Cardiac muscle cell (in vitro differentiated cells and primary cell): ENCODE measurements at regions not wholly inside any gene's neighbourhood (a gene's known extent, or its start where the extent isn't known, plus 50 kb on each side); places are given as distances from the start of the nearest gene placed in this dataset.

Experiments
- DNase-seq, 2 donors: peaks; one replicate each; pipeline versions ENCODE4 v3.0.0 to v3.0.0-alpha.2; 2010 to 2017; ENCODE audit warnings: low read depth in 1 of 2, low spot score in 1 of 2
- H3K27ac ChIP-seq: fragments of 200-600 bp; sonication (generic); 2 replicates; pipeline ENCODE4 v1.5.1; 2016
- H3K27me3 ChIP-seq: fragments of 200-600 bp; sonication (generic); 2 replicates; pipeline ENCODE4 v1.6.0; 2016; ENCODE audit warnings: control low read depth
- H3K36me3 ChIP-seq: fragments of 200-600 bp; sonication (generic); 2 replicates; pipeline ENCODE4 v1.5.1; 2016; ENCODE audit warnings: control low read depth
- H3K4me1 ChIP-seq: fragments of 200-600 bp; sonication (generic); 2 replicates; pipeline ENCODE4 v1.8.1; 2017; ENCODE audit warnings: low read depth, mild to moderate bottlenecking, mixed run types
- H3K4me3 ChIP-seq: fragments of 200-600 bp; sonication (generic); 2 replicates; pipeline ENCODE4 v1.5.1; 2016; ENCODE audit warnings: mild to moderate bottlenecking
- H3K9me3 ChIP-seq: fragments of 200-600 bp; sonication (generic); 2 replicates; pipeline ENCODE4 v1.5.1; 2017; ENCODE audit warnings: low read depth, mild to moderate bottlenecking, control low read depth
- CTCF ChIP-seq: IDR thresholded peaks from 2 replicates; pipeline ENCODE4 v1.5.1; 2012; ENCODE audit warnings: low read depth, mild to moderate bottlenecking, low read length

GRCh38 chr13:78934336-78934735, 275.4 kb upstream of the OBI1 start:
- H3K27me3 ChIP-seq = no peaks in the 10 kb centered on the region
- peak in 1 of 2 donors; percentile 7 for DNase-seq
- no peak overlapping the region for H3K4me3 ChIP-seq
- no peak for TF ChIP-seq CTCF
- H3K36me3 ChIP-seq = no peaks in the 10 kb centered on the region
- no peaks in the 10 kb centered on the region for H3K4me1 ChIP-seq
- no peak overlapping the region for H3K27ac ChIP-seq
- H3K9me3 ChIP-seq = no peaks in the 10 kb centered on the region

GRCh38 chr13:78915015-78915414, 256.1 kb upstream of the OBI1 start:
- no peak for TF ChIP-seq CTCF
- Histone ChIP-seq H3K4me3 (no peak overlapping the region), H3K36me3 (no peaks in the 10 kb centered on the region), H3K27ac (no peak overlapping the region), H3K4me1 (no peaks in the 10 kb centered on the region), H3K9me3 (no peaks in the 10 kb centered on the region), H3K27me3 (no peaks in the 10 kb centered on the region)
- DNase-seq = no peak

- no peak for TF ChIP-seq CTCF
- Histone ChIP-seq H3K9me3 (no peaks in the 10 kb centered on the region), H3K4me1 (no peaks in the 10 kb centered on the region), H3K27me3 (no peaks in the 10 kb centered on the region), H3K27ac (no peak overlapping the region), H3K36me3 (no peaks in the 10 kb centered on the region), H3K4me3 (no peak overlapping the region)
- no peak for DNase-seq
Observed at GRCh38 chr13:78913656-78914055, 254.7 kb upstream of the OBI1 start.

GRCh38 chr13:78910147-78910546, 251.2 kb upstream of the OBI1 start:
- H3K27ac ChIP-seq = no peak overlapping the region
- no peaks in the 10 kb centered on the region for H3K36me3 ChIP-seq
- no peaks in the 10 kb centered on the region for H3K4me1 ChIP-seq
- H3K9me3 ChIP-seq = no peaks in the 10 kb centered on the region
- no peak for TF ChIP-seq CTCF
- DNase-seq = no peak
- no peak overlapping the region for H3K4me3 ChIP-seq
- no peaks in the 10 kb centered on the region for H3K27me3 ChIP-seq

GRCh38 chr13:78909276-78909675, 250.3 kb upstream of the OBI1 start:
- no peaks in the 10 kb centered on the region for H3K4me1 ChIP-seq
- H3K9me3 ChIP-seq = no peaks in the 10 kb centered on the region
- no peak overlapping the region for H3K27ac ChIP-seq
- DNase-seq = no peak
- H3K4me3 ChIP-seq = no peak overlapping the region
- no peak for TF ChIP-seq CTCF
- no peaks in the 10 kb centered on the region for H3K27me3 ChIP-seq
- no peaks in the 10 kb centered on the region for H3K36me3 ChIP-seq

DNA sequence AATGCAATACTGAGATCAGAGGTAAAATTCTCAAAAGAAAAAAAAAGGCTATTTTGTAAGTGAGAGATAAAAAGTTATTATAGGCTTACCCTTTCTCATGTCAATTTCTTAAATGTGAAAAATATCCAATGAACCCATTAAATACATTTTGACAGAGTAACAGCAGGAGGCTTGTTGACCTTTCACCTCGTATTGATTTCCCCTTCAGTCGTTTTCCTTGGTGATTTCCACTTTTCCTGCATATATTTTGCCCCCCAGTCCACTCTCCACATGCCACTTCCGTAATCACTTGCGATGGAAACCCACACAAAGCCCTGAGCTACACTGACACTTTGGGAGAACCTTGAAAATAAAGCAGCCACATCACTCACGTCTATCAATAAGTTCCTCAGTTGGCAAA, 248.1 kb upstream of the OBI1 start:
- Histone ChIP-seq H3K36me3 (no peaks in the 10 kb centered on the region), H3K27me3 (no peaks in the 10 kb centered on the region), H3K4me3 (no peak overlapping the region), H3K27ac (no peak overlapping the region), H3K9me3 (no peaks in the 10 kb centered on the region), H3K4me1 (no peaks in the 10 kb centered on the region)
- TF ChIP-seq CTCF = no peak
- no peak for DNase-seq
